ENCODE measurements at regions not wholly inside any gene's neighbourhood (a gene's known extent, or its start where the extent isn't known, plus 50 kb on each side); places are given as distances from the start of the nearest gene placed in this dataset.

GRCh38 chr15:53305101-53305500 is 454.4 kb downstream of the WDR72 start:
- in situ Hi-C loops (cut with HindIII; ENCODE audit: low pct_unique_long_range_greater_than_20kb, low sequenced_read_pairs) = no loop called here
- TF ChIP-seq CTCF (IDR thresholded peaks at IDR 0.05) = no peak
- no peak for TF ChIP-seq SIN3A (IDR thresholded peaks at IDR 0.05; ENCODE audit: borderline replicate concordance, insufficient read depth, low read depth, low read length)
- TF ChIP-seq POLR2AphosphoS5 (IDR thresholded peaks at IDR 0.05; ENCODE audit: low read depth, low read length) = no peak
- TF ChIP-seq TCF7L2 (IDR thresholded peaks at IDR 0.05; ENCODE audit: low read depth, low read length) = no peak
- TF ChIP-seq REST (IDR thresholded peaks at IDR 0.05; ENCODE audit: insufficient read depth in 1 of 2, low read depth in 2 of 2, low read length in 1 of 2) = no peak
- POLR2A ChIA-PET = no interaction called here
- Histone ChIP-seq H3K36me3 (ENCODE audit: control insufficient read depth, insufficient read depth, low read length) (no peaks in the 10 kb centered on the region), H3K27ac (ENCODE audit: low read length) (no peak overlapping the region), H3K9me3 (ENCODE audit: control insufficient read depth, insufficient read depth, low read depth, low read length) (no peaks in the 10 kb centered on the region), H3K4me1 (ENCODE audit: control insufficient read depth, insufficient read depth, low read length) (no peaks in the 10 kb centered on the region), H3K27me3 (ENCODE audit: control insufficient read depth, insufficient read depth, low read length) (no peaks in the 10 kb centered on the region), H3K4me3 (ENCODE audit: low read depth in 2 of 2, low read length in 2 of 2) (no peak overlapping the region)
- BruUV-seq (replicated peaks) = no TSS peak
- intact Hi-C loops (cut with micrococcal nuclease; ENCODE audit: unreplicated experiment) = no loop called here
- ATAC-seq (no peak), DNase-seq (ENCODE audit: low read depth, low spot score) (no peak)
- CTCF ChIA-PET = no interaction called here

- POLR2A ChIA-PET = no interaction called here
- Histone ChIP-seq H3K4me3 (ENCODE audit: low read depth in 2 of 2, low read length in 2 of 2) (no peak overlapping the region), H3K36me3 (ENCODE audit: control insufficient read depth, insufficient read depth, low read length) (no peaks in the 10 kb centered on the region), H3K27me3 (ENCODE audit: control insufficient read depth, insufficient read depth, low read length) (no peaks in the 10 kb centered on the region), H3K9me3 (ENCODE audit: control insufficient read depth, insufficient read depth, low read depth, low read length) (no peaks in the 10 kb centered on the region), H3K27ac (ENCODE audit: low read length) (no peak overlapping the region), H3K4me1 (ENCODE audit: control insufficient read depth, insufficient read depth, low read length) (no peaks in the 10 kb centered on the region)
- CTCF ChIA-PET = interaction anchor here (0.7 kb wide), 1 partner anchor 100 kb away, joined by 4 read pairs; no protein-coding TSS in a partner anchor
- in situ Hi-C loops (cut with HindIII; ENCODE audit: low pct_unique_long_range_greater_than_20kb, low sequenced_read_pairs) = no loop called here
- no TSS peak for BruUV-seq (replicated peaks)
- DNase-seq (ENCODE audit: low read depth, low spot score) (no peak), ATAC-seq (no peak)
- TF ChIP-seq CTCF (IDR thresholded peaks at IDR 0.05) (no peak), REST (IDR thresholded peaks at IDR 0.05; ENCODE audit: insufficient read depth in 1 of 2, low read depth in 2 of 2, low read length in 1 of 2) (no peak), POLR2AphosphoS5 (IDR thresholded peaks at IDR 0.05; ENCODE audit: low read depth, low read length) (no peak), SIN3A (IDR thresholded peaks at IDR 0.05; ENCODE audit: borderline replicate concordance, insufficient read depth, low read depth, low read length) (no peak), TCF7L2 (IDR thresholded peaks at IDR 0.05; ENCODE audit: low read depth, low read length) (no peak)
- intact Hi-C loops (cut with micrococcal nuclease; ENCODE audit: unreplicated experiment) = no loop called here
Observed at GRCh38 chr15:53297828-53298227, 461.6 kb downstream of the WDR72 start.
